ENCODE measurements at regions not wholly inside any gene's neighbourhood (a gene's known extent, or its start where the extent isn't known, plus 50 kb on each side); places are given as distances from the start of the nearest gene placed in this dataset.

GRCh38 chr10:21172930-21173801 lies 276.1 kb upstream of the NEBL start:
- no peak for TF ChIP-seq CTCF (IDR thresholded peaks at IDR 0.05)

DNA sequence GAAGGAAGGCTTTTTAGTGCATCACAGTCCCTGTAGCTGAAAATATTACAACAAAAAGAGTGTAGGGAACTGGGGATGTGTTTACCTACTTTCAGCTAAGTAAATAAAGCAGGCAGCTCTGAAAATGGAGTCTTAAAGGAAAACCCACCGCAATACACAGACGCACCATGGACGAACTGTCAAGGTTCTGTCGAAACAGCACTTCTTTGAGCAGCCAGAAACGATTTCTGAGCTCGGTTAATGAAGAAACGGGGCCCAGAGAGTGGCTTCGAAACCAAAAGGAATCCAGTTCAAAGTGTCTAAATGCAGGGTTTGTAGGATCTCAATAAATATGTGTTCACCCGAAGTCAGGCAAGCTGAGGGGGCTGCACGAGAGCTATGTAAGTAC lies 275.4 kb upstream of the NEBL start:
- no peak for TF ChIP-seq CTCF (IDR thresholded peaks at IDR 0.05)

DNA sequence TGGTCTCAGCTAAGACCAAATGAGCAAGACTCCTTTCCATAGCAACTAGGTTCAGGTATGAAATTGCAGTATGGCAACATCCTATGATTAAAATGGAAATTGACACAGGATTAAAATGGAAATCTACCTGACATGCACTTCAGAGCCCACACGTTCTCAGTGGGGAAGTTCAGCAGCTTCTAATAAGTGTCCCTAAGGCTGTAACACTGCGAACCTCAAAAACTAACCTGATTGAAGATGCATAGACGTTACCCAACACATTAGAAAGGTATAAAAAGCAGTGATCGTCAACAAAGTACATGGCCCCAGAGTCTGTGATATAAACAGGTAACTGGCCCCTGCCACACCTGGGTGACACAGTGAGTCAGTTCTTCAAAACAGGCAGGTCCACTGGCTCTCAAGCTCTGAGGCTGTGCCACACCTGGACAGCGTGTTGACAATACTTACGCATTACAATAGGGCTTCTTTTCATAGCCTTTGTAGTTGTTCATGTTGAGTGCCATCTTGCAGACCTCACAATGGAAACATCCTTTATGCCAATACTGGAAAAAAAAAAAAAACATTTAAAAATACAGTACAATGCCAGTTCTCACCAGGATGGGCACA lies 274.9 kb upstream of the NEBL start:
- TF ChIP-seq CTCF (IDR thresholded peaks at IDR 0.05): no peak

DNA sequence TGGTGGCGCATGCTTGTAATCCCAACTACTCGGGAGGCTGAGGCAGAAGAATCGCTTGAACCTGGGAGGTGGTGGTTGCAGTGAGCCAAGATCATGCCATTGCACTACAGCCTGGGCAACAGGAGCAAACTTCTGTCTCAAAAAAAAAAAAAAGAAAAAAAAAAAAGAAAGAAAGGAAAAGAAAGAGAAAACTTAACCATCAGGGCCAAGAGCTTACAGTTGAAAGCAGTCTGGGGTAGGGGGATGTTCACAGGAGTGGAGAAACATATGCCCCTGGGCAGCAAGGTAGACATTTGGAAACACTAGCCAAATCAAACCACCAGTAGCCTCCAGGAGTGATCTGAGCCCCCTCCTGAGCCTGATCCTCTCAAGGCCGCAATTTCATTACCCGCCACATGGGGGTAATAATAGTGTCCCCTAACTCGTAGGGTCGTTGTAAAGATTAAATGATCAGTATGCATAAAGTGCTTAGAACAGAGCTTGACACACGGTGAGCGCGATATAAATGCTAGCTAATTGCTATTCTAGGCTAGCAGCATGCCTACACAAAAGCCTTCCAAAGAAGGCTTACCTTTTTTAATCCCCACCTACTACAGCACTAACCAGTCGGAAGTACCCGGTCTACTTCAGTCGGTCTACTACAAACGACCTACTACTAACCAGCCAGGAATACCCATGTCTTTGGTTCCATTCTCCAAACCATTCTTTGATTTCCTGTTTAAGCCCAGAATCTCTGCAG lies 274.3 kb upstream of the NEBL start:
- 0 out of 2 replicates have a peak, but pooled peaks have one; percentile 21 for TF ChIP-seq CTCF (IDR thresholded peaks at IDR 0.05)

DNA sequence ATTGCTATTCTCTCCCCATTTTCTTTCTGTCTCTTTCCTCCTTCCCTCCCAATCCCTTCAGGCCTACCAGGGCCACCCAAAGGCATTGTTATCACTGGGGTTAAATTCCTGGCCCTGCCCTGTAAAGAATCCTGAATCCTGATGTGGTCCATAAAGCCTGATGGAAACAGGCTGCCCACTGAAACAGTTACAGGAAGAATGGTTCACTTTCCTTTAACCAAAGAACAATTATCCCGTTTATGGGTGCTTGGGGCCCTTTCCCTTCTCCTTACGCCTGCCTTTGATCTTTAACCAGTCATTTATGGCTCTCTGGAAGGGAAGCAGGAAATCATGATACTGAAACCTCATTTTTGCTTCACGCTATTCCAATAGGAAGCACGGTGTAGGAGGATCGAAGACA lies 273.1 kb upstream of the NEBL start:
- no peak for TF ChIP-seq CTCF (IDR thresholded peaks at IDR 0.05)

DNA sequence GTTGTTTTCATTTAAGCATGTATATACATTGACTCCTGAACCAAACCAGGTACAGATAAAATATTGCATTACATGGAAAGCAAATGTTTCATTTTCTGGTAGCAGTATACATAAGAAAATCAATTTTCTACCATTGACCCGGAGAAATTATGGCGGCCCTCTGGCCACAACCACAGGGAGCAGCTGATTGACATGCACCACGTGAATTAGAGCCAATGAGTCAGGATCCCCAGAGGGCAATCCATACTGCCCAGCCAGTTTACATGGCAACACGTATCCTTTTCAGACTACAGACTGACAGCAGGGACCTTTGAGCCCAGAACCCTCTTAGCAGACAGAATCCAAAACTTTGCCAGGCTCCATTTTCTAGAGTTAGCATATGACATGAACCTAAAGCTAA lies 272.2 kb upstream of the NEBL start:
- no peak for TF ChIP-seq CTCF (IDR thresholded peaks at IDR 0.05)

DNA sequence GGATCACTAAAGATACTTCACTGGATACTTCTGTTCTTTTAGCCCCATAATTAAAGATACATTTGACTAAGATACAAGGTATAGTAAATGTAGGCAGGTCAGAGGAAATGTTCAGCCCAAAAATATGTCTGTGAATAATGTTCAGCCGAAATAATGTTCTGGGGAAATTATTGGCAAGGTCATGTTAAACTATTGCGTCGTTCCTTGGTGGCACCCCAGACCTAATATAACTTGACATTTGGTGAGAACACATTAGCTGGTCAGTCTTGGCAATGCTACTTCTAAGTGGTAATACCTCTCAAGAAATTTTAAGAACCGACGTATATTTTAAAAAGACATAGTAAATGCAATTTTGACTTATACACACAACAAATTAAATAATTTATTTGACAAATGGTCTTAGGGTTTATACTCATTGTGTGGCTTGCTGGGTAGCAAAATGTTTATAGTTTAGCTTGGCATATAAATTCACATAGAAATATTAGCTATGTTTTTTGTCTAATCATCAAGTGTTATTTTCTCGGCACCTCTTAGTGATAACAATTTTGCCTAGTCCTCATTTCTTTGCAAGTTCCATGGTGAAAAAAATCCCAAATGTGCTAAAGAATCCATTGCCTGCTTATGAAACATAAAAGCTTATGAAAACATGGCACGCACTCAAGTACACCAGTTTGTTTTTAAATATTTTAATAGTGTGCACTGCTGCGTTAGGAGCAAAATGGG lies 270.3 kb upstream of the NEBL start:
- no peak for TF ChIP-seq CTCF (IDR thresholded peaks at IDR 0.05)

Measured in LNCAP (cell line).